HFFc6 (cell line): ENCODE measurements at regions not wholly inside any gene's neighbourhood (a gene's known extent, or its start where the extent isn't known, plus 50 kb on each side); places are given as distances from the start of the nearest gene placed in this dataset.

Source experiments
- DNase-seq: peaks from one replicate; pipeline ENCODE4 v3.0.0-alpha.2; 2018
- H3K27ac Mint-ChIP-seq: 2 replicates; pipeline ENCODE4 v1.8.0; 2020; ENCODE audit warnings: mild to moderate bottlenecking, mixed read lengths
- H3K27me3 Mint-ChIP-seq: 2 replicates; pipeline ENCODE4 v1.8.0; 2021; ENCODE audit warnings: mild to moderate bottlenecking, moderate library complexity, mixed read lengths; ENCODE audit not compliant: insufficient read depth
- H3K36me3 Mint-ChIP-seq: 2 replicates; pipeline ENCODE4 v1.8.0; 2021; ENCODE audit warnings: low read depth, mixed read lengths
- H3K4me1 Mint-ChIP-seq: 2 replicates; pipeline ENCODE4 v1.8.0; 2020; ENCODE audit warnings: low read depth, mixed read lengths
- H3K4me3 Mint-ChIP-seq: 2 replicates; pipeline ENCODE4 v1.8.0; 2020; ENCODE audit warnings: mild to moderate bottlenecking, moderate library complexity, mixed read lengths
- H3K9me3 Mint-ChIP-seq: 2 replicates; pipeline ENCODE4 v1.8.0; 2020; ENCODE audit warnings: mild to moderate bottlenecking, mixed read lengths
- TF ChIP-seq, protein P1 (sequence below): fragments of 200-600 bp; sonication (generic); IDR thresholded peaks from 2 replicates; pipeline ENCODE4 v1.5.0; 2021; ENCODE audit warnings: antibody characterized with exemption, mild to moderate bottlenecking

DNA sequence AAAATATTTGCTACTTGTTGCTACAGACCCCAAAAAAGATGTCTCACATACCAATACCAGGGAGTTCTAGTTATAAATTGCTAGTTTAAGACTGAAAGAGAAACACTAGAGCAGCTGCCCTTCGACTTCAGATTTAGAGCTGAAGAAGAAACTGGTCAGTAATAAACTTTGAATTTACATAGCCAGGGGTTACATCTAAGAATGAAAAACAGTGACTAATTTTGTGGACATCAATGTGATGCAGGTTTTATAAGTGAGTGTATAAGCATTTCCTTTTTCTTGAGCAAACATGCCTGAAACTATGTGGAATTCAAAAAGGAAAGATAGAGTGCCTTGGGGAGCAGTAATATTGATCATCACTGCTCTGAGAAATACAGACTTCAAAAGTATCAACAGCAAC is 724.9 kb upstream of the MIR17HG start:
- H3K27me3 Mint-ChIP-seq: no peaks in the 10 kb centered on the region
- H3K9me3 Mint-ChIP-seq: no peaks in the 10 kb centered on the region
- H3K27ac Mint-ChIP-seq: peak overlapping the region; percentile 81
- TF ChIP-seq, protein P1, sequence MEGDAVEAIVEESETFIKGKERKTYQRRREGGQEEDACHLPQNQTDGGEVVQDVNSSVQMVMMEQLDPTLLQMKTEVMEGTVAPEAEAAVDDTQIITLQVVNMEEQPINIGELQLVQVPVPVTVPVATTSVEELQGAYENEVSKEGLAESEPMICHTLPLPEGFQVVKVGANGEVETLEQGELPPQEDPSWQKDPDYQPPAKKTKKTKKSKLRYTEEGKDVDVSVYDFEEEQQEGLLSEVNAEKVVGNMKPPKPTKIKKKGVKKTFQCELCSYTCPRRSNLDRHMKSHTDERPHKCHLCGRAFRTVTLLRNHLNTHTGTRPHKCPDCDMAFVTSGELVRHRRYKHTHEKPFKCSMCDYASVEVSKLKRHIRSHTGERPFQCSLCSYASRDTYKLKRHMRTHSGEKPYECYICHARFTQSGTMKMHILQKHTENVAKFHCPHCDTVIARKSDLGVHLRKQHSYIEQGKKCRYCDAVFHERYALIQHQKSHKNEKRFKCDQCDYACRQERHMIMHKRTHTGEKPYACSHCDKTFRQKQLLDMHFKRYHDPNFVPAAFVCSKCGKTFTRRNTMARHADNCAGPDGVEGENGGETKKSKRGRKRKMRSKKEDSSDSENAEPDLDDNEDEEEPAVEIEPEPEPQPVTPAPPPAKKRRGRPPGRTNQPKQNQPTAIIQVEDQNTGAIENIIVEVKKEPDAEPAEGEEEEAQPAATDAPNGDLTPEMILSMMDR: no peak
- peak; percentile 56 for DNase-seq
- no peaks in the 10 kb centered on the region for H3K36me3 Mint-ChIP-seq
- peak overlapping the region; percentile 70 for H3K4me3 Mint-ChIP-seq
- peaks cover 41% of the 10 kb centered on the region for H3K4me1 Mint-ChIP-seq

- no peaks in the 10 kb centered on the region for H3K36me3 Mint-ChIP-seq
- no peaks in the 10 kb centered on the region for H3K9me3 Mint-ChIP-seq
- peak overlapping the region; percentile 81 for H3K27ac Mint-ChIP-seq
Measured at GRCh38 chr13:90623318-90624011, 724.0 kb upstream of the MIR17HG start.

DNA sequence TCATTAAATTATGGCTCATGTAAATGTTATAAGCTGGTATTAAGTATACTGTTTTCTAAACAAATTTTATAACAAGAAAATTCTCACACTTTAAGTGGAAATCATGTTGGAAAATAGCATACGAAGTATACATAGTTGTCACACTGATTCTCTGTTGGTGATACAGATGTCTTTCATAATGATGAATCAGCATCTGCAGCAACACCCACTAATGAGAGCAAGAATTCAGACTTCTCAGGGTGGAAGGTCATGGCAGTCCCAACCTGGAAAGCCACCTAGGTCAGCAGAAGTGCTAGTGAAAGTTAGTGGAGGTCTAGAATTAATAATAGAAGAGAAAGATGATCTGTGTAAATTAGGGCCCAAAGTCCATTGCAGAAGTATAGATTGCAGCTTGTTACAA is 719.7 kb upstream of the MIR17HG start:
- Mint-ChIP-seq H3K9me3 (no peaks in the 10 kb centered on the region), H3K27me3 (no peaks in the 10 kb centered on the region), H3K27ac (no peak overlapping the region), H3K4me3 (no peak overlapping the region), H3K36me3 (no peaks in the 10 kb centered on the region), H3K4me1 (peaks cover 44% of the 10 kb centered on the region)
- DNase-seq: no peak
- TF ChIP-seq, protein P1: no peak

More at GRCh38 chr13:90623318-90624011, 724.0 kb upstream of the MIR17HG start:
- TF ChIP-seq, protein P1: no peak
- no peaks in the 10 kb centered on the region for H3K27me3 Mint-ChIP-seq
- peak overlapping the region; percentile 70; the same call in 1 of the 2 replicates for H3K4me3 Mint-ChIP-seq
- no peak for DNase-seq
- peaks cover 46% of the 10 kb centered on the region for H3K4me1 Mint-ChIP-seq

DNA sequence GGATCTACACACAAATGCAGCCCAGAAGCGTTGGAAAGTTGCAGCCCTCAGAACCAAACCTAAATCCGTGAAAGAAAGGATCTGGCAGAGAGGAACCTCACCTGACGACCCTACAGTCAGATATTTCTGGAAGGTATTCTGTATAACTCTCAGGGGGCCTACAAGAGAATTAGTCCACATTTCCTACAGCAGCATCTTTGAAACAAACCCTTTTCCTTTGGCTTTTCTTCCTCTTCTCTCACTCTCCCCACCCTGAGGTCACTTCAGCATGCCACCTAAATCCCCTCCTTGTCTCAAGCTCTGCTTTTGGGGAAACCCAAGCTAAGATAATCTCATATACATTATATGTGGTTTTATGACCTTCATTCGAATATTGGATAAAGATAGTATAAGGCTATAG is 719.0 kb upstream of the MIR17HG start:
- H3K9me3 Mint-ChIP-seq: no peaks in the 10 kb centered on the region
- no peaks in the 10 kb centered on the region for H3K27me3 Mint-ChIP-seq
- H3K36me3 Mint-ChIP-seq: no peaks in the 10 kb centered on the region
- H3K27ac Mint-ChIP-seq: no peak overlapping the region
- H3K4me3 Mint-ChIP-seq: no peak overlapping the region
- no peak for DNase-seq
- H3K4me1 Mint-ChIP-seq: peaks cover 37% of the 10 kb centered on the region
- TF ChIP-seq, protein P1: no peak

- Mint-ChIP-seq H3K36me3 (no peaks in the 10 kb centered on the region), H3K4me1 (peaks cover 29% of the 10 kb centered on the region), H3K27me3 (no peaks in the 10 kb centered on the region), H3K9me3 (no peaks in the 10 kb centered on the region), H3K27ac (no peak overlapping the region), H3K4me3 (no peak overlapping the region)
- no peak for DNase-seq
- TF ChIP-seq, protein P1: no peak
Measured at GRCh38 chr13:90630716-90631115, 716.8 kb upstream of the MIR17HG start.
